Astrocyte of the cerebellum (primary cell): ENCODE measurements at regions not wholly inside any gene's neighbourhood (a gene's known extent, or its start where the extent isn't known, plus 50 kb on each side); places are given as distances from the start of the nearest gene placed in this dataset.
"Not testable (repeated sequence)": the region's sequence is repeated elsewhere in the genome, so short reads cannot be mapped to it uniquely, and the experiment has no call there.

Experiments
- DNase-seq: peaks from one replicate; pipeline ENCODE4 v3.0.0-alpha.2; 2011; ENCODE audit warnings: low read depth
- H3K4me3 ChIP-seq: 2 replicates; pipeline ENCODE4 v1.5.1; 2011; ENCODE audit warnings: mild to moderate bottlenecking, low read depth, low read length, moderate library complexity
- in situ Hi-C: cut with HindIII; loops from 2 replicates; pipeline ENCODE4 v1.10.0; 2017; ENCODE audit warnings: low sequenced_read_pairs
- TF ChIP-seq, protein P1 (sequence below): IDR thresholded peaks from 2 replicates; pipeline ENCODE4 v1.5.1; 2012; ENCODE audit warnings: low read length, low read depth, moderate library complexity, mild to moderate bottlenecking; ENCODE audit errors: missing control alignments

DNA sequence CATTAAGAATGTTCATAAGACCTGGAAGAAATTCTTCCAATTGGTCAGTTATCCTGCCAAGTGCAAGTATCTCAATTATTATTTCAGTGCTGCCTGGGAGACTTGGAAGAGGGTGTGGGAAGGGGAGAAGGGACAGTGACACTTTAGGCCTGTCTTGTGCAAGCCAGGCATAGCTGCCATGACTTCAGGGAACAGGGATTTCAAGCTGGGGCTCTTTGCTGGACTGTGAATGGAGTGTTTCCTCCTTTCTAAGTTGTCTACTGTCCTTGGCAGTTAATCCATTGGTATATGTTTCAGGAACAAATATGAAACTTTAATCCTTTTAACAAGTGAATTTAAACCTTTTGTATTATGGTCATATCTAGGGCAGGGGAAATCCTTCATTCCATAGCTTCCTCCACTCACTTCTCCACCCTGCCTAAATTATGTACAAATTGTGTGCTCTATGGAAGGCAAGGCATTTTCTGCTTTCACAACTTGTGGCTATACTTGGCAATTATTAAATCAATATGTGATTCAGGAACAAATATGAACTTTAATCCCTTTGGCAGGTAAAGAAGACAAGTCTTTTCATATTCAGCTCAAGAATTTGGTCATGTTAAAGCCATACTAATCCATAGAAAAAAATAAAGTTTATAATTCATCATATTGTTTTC is 72.7 kb upstream of the IL33 start:
- DNase-seq, result no peak
- in situ Hi-C loops, result no loop called here
- no peak overlapping the region for H3K4me3 ChIP-seq
- TF ChIP-seq, protein P1, sequence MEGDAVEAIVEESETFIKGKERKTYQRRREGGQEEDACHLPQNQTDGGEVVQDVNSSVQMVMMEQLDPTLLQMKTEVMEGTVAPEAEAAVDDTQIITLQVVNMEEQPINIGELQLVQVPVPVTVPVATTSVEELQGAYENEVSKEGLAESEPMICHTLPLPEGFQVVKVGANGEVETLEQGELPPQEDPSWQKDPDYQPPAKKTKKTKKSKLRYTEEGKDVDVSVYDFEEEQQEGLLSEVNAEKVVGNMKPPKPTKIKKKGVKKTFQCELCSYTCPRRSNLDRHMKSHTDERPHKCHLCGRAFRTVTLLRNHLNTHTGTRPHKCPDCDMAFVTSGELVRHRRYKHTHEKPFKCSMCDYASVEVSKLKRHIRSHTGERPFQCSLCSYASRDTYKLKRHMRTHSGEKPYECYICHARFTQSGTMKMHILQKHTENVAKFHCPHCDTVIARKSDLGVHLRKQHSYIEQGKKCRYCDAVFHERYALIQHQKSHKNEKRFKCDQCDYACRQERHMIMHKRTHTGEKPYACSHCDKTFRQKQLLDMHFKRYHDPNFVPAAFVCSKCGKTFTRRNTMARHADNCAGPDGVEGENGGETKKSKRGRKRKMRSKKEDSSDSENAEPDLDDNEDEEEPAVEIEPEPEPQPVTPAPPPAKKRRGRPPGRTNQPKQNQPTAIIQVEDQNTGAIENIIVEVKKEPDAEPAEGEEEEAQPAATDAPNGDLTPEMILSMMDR, result no peak

DNA sequence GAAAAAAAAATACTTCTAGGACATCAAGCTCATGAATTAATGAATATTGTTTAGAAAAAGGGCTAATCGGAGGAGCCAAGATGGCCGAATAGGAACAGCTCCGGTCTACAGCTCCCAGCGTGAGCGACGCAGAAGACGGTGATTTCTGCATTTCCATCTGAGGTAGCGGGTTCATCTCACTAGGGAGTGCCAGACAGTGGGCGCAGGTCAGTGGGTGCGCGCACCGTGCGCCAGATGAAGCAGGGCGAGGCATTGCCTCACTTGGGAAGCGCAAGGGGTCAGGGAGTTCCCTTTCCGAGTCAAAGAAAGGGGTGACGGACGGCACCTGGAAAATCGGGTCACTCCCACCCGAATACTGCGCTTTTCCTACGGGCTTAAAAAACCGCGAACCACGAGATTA is 79.8 kb upstream of the IL33 start:
- in situ Hi-C loops, H3K4me3 ChIP-seq, DNase-seq: not testable (repeated sequence)

DNA sequence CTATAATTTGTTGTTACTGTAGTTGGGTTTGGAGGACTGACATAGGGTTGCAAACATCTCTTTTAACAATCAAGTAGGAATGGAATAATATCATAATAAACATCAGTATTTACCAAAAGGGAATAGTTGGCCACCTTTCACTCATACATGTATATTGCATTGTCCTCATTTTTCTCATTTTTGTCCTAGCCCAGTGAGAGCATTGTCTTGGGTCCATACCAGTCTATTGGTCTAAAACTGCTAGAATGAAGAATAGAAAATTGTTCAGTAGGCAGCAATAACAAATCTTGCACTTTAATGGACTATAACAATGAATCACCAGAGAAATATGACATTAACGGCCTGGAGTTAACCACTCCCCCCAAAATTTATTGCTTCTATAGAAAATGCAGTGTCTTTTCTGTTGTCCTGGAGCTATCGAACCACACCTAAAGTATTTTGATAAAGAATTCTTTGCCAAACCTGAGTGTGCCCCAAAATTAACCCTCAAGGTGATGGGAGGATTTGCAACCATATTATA is 80.9 kb upstream of the IL33 start:
- in situ Hi-C loops, result no loop called here
- DNase-seq, result no peak
- TF ChIP-seq, protein P1, result no peak
- no peak overlapping the region for H3K4me3 ChIP-seq

DNA sequence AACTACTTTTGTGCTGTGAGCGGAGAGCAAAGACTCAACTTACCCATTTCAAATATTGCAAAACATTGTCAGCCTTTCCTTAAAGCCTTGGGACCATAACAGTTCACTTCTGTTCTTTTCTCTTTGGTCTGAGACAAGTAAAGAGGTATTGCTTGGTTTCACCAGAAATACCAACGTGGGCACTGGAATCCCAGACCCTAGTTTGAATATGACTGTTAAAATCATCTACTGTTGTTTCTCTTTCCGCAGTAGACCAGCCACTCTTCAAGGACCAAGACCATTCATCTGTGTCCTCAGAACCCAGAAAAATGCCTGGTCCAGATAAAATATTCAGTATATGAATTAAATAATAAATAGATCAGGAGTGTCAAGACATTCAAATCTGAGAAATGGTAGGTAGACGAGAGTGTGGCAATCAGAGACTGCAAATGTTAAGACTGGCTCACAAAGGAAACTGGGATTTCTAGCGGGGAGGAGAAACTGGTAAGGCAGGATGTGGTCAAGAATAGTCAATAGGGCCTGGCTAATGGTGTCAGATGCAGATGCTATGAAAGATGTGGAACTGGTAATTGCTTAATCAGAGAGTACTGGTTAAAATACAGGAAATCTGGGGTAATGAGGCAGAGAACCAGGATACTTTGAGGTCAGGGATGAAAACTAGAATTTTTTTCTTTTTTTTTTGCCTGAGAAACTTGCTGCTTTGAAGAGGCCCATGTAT is 82.1 kb upstream of the IL33 start:
- H3K4me3 ChIP-seq, result no peak overlapping the region
- TF ChIP-seq, protein P1, result no peak
- in situ Hi-C loops, result no loop called here
- peak; percentile 2 for DNase-seq

DNA sequence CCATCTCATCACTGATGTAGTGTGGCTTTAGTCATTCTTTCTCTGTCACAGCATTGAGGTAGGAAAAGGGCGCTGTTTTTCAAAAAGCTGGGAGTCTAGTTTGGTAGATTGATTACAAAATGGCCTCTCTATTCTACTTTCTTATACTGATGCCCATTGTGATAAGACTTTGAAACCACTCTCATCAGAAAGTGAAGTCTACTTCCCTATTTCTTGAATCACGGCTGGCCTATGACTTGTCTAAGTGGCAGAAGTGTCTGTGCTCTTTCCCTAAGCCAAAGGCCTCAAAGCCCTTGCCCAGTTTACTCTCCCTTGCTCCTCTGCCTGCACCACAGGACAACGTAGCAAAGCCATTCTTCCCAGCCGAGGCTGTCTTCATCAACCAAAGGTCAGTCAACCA is 83.0 kb upstream of the IL33 start:
- in situ Hi-C loops, result no loop called here
- TF ChIP-seq, protein P1, result no peak
- no peak overlapping the region for H3K4me3 ChIP-seq
- no peak for DNase-seq

DNA sequence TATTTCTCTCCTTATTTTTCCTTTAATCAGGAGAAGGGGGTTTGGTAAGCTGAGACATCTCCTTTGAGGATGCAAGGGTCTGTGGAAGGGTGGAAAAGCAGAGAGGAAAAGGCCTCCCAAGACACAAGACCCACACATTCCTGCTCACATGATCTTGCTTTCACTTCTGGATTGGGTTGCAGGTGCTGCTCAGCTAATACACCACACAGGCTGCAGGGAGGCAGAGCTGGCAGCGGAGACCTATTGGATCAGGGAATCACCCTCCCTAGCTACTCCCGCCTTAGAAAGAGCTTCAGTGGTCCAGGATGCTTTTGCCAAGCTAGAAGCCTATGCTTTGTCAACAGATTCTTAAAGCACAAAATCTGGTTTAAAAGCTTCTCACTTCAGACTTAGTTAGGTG is 87.6 kb upstream of the IL33 start:
- no peak overlapping the region for H3K4me3 ChIP-seq
- TF ChIP-seq, protein P1, result no peak
- DNase-seq, result no peak
- in situ Hi-C loops, result no loop called here

DNA sequence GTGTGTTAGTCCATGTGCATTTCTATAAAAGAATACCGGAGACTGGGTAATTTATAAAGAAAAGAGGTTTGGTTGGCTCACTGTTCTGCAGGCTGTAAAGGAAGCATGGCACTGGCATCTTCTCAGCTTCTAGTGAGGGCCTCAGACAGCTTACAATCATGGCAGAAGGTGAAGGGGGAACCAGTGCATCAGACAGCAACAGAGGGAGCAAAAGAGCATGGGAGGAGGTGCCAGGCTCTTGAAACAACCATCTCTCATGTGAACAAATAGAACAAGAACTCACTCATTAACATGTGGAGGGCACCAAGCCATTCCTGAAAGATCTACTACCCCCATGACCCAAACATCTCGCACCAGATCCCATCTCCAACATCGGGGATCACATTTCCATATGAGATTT is 89.2 kb upstream of the IL33 start:
- DNase-seq, result no peak
- TF ChIP-seq, protein P1, result no peak
- in situ Hi-C loops, result no loop called here
- no peak overlapping the region for H3K4me3 ChIP-seq
